IMR-90 (cell line): ENCODE measurements at regions not wholly inside any gene's neighbourhood (a gene's known extent, or its start where the extent isn't known, plus 50 kb on each side); places are given as distances from the start of the nearest gene placed in this dataset.
"Not testable (repeated sequence)": the region's sequence is repeated elsewhere in the genome, so short reads cannot be mapped to it uniquely, and the experiment has no call there.

Experiments used
- ATAC-seq: fragments of 200-7000 bp; cut with Tn5 transposase; 2 replicates; pipeline ENCODE4 v1.9.1; 2020; ENCODE audit warnings: low read depth, mild to moderate bottlenecking, moderate library complexity
- BruUV-seq: library from RNA; stranded (reverse); fragments of 400-500 nt; replicated peaks from 2 replicates; lab custom pipeline; 2021; lab: Mats Ljungman, UMichigan
- CTCF ChIA-PET: fragments of 300-600 bp; formaldehyde crosslinking; extraction: SDS; loops from one replicate; lab custom pipeline; 2021; ENCODE audit warnings: antibody characterized with exemption; lab: Yijun Ruan, JAX
- POLR2A ChIA-PET: fragments of 300-600 bp; sonication (Branson Sonifier 250); formaldehyde crosslinking; loops from one replicate; lab custom pipeline; 2022; ENCODE audit warnings: antibody characterized with exemption; ENCODE audit not compliant: unreplicated experiment; lab: Charles Lee
- DNase-seq: peaks from one replicate; pipeline ENCODE4 v3.0.0; 2013
- H2AFZ ChIP-seq: replicated peaks from 2 replicates; pipeline ENCODE3; 2013; ENCODE audit warnings: low read length, mild to moderate bottlenecking; ENCODE audit not compliant: poor library complexity
- H2AK5ac ChIP-seq: 2 replicates; pipeline ENCODE4 v1.6.1; 2013; ENCODE audit warnings: low read depth, low read length, inconsistent platforms
- H2AK9ac ChIP-seq: replicated peaks from 2 replicates; pipeline ENCODE3; 2013; ENCODE audit warnings: mild to moderate bottlenecking, low read depth, low read length, moderate library complexity; ENCODE audit not compliant: poor library complexity
- H2BK120ac ChIP-seq: 2 replicates; pipeline ENCODE4 v1.6.1; 2013; ENCODE audit warnings: low read depth, low read length, inconsistent platforms
- H2BK15ac ChIP-seq: 3 replicates; pipeline ENCODE4 v1.6.1; 2013; ENCODE audit warnings: low read depth, low read length, inconsistent platforms
- H2BK20ac ChIP-seq: 2 replicates; pipeline ENCODE4 v1.6.1; 2013; ENCODE audit warnings: low read depth, mild to moderate bottlenecking, inconsistent platforms, low read length, moderate library complexity
- H2BK5ac ChIP-seq: 2 replicates; pipeline ENCODE4 v1.6.1; 2013; ENCODE audit warnings: mild to moderate bottlenecking, low read depth, low read length, inconsistent platforms; ENCODE audit not compliant: poor library complexity, severe bottlenecking
- H3K14ac ChIP-seq: replicated peaks from 2 replicates; pipeline ENCODE4 v1.6.1; 2013; ENCODE audit warnings: low read depth, low read length, inconsistent platforms
- H3K18ac ChIP-seq: 2 replicates; pipeline ENCODE4 v1.6.1; 2013; ENCODE audit warnings: low read depth, low read length, control low read depth
- H3K23ac ChIP-seq: 2 replicates; pipeline ENCODE4 v1.6.1; 2013; ENCODE audit warnings: low read depth, low read length, inconsistent platforms
- H3K27ac ChIP-seq: 2 replicates; pipeline ENCODE4 v1.5.1; 2013; ENCODE audit warnings: mild to moderate bottlenecking, control low read depth, low read length; ENCODE audit not compliant: insufficient read depth
- H3K27me3 ChIP-seq: 2 replicates; pipeline ENCODE4 v1.6.1; 2013; ENCODE audit warnings: low read length; ENCODE audit not compliant: control insufficient read depth, insufficient read depth
- H3K36me3 ChIP-seq: 2 replicates; pipeline ENCODE4 v1.6.1; 2013; ENCODE audit warnings: low read length, mixed read lengths; ENCODE audit not compliant: control insufficient read depth, insufficient read depth
- H3K4ac ChIP-seq: 2 replicates; pipeline ENCODE4 v1.6.1; 2013; ENCODE audit warnings: low read depth, low read length, inconsistent platforms
- H3K4me1 ChIP-seq: 2 replicates; pipeline ENCODE4 v1.6.1; 2013; ENCODE audit warnings: low read length, mixed read lengths; ENCODE audit not compliant: control insufficient read depth, insufficient read depth
- H3K4me2 ChIP-seq: 2 replicates; pipeline ENCODE4 v1.6.1; 2013; ENCODE audit warnings: low read depth, mild to moderate bottlenecking, control low read depth, low read length, moderate library complexity
- H3K4me3 ChIP-seq: 2 replicates; pipeline ENCODE4 v1.5.1; 2013; ENCODE audit warnings: low read depth, mild to moderate bottlenecking, control low read depth, low read length, moderate library complexity; ENCODE audit not compliant: insufficient read depth
- H3K56ac ChIP-seq: 2 replicates; pipeline ENCODE4 v1.6.1; 2013; ENCODE audit warnings: low read length, inconsistent platforms; ENCODE audit not compliant: insufficient read depth; ENCODE audit errors: extremely low read depth
- H3K79me1 ChIP-seq, 2 experiments: 2 replicates each; pipeline ENCODE4 v1.6.1; 2013; ENCODE audit warnings: low read length in 2 of 2, inconsistent platforms in 1 of 2, low read depth in 1 of 2
- H3K9ac ChIP-seq: 2 replicates; pipeline ENCODE4 v1.6.1; 2013; ENCODE audit warnings: low read depth, low read length, control low read depth
- H3K9me1 ChIP-seq: 2 replicates; pipeline ENCODE4 v1.6.1; 2013; ENCODE audit warnings: low read length, inconsistent platforms; ENCODE audit not compliant: insufficient read depth
- H3K9me3 ChIP-seq: 2 replicates; pipeline ENCODE4 v1.6.1; 2013; ENCODE audit warnings: low read length; ENCODE audit not compliant: control insufficient read depth, insufficient read depth
- H4K20me1 ChIP-seq: 2 replicates; pipeline ENCODE4 v1.6.1; 2013; ENCODE audit warnings: low read length, inconsistent platforms; ENCODE audit not compliant: insufficient read depth
- H4K5ac ChIP-seq: 2 replicates; pipeline ENCODE4 v1.6.1; 2013; ENCODE audit warnings: mild to moderate bottlenecking, low read depth, low read length, control low read depth
- H4K8ac ChIP-seq, 2 experiments: 2 replicates each; pipeline ENCODE4 v1.6.1; 2013; ENCODE audit warnings: low read depth in 2 of 2, low read length in 2 of 2, control low read depth in 1 of 2, inconsistent platforms in 1 of 2
- H4K91ac ChIP-seq: 2 replicates; pipeline ENCODE4 v1.6.1; 2013; ENCODE audit warnings: low read depth, low read length, inconsistent platforms; ENCODE audit not compliant: insufficient read depth
- WGBS, 2 experiments: methylation state at CpG; one replicate each; pipeline versions ENCODE4 v1.1.5 to v1.1.7; 2013; ENCODE audit warnings: missing lambda C conversion rate in 2 of 2; ENCODE audit not compliant: insufficient read length in 1 of 2; ENCODE audit errors: extremely low coverage in 2 of 2; 5-methylcytosine and 5-hydroxymethylcytosine counted together
- dilution Hi-C: fragments of 300-500 bp; cut with HindIII; formaldehyde crosslinking; loops from one replicate; pipeline ENCODE4 v1.14.3; 2018; ENCODE audit warnings: low sequenced_read_pairs; ENCODE audit not compliant: unreplicated experiment
- in situ Hi-C: fragments of 300-500 bp; cut with MboI; formaldehyde crosslinking; loops from 3 replicates; pipeline ENCODE4 v1.14.3; 2019; ENCODE audit warnings: low sequenced_read_pairs, inconsistent platforms, mixed read lengths
- intact Hi-C: fragments of 100-400 bp; cut with micrococcal nuclease; formaldehyde crosslinking; loops from 2 replicates; pipeline ENCODE4 v1.10.0; 2022

DNA sequence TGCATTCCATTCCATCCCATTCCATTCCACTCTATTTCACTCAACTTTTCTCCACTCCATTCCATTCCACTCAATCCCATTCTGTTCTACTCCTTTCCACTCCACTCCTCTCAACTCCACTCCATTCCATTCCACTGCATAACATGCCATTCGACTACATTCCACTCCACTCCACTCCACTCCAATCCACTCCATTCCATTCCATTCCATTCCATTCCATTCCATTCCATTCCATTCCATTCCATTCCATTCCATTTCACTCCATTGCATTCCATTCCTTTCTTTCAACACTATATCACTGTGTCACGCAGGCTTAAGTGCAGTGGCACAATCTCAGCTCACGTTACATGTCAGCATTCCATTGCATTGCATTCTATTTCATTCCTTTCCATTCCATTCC is 1430.4 kb downstream of the TSPY10 start:
- ATAC-seq, dilution Hi-C loops, H3K9me3 ChIP-seq, intact Hi-C loops, H3K4me3 ChIP-seq, H2BK120ac ChIP-seq, H3K27ac ChIP-seq, H4K5ac ChIP-seq, H2BK5ac ChIP-seq, in situ Hi-C loops, H2AFZ ChIP-seq, H3K56ac ChIP-seq, H3K4me2 ChIP-seq, H2AK5ac ChIP-seq, H3K36me3 ChIP-seq, BruUV-seq, H2AK9ac ChIP-seq, H4K20me1 ChIP-seq, H3K23ac ChIP-seq, H3K14ac ChIP-seq, H3K9ac ChIP-seq, CTCF ChIA-PET, H3K79me1 ChIP-seq, H3K4ac ChIP-seq, H3K27me3 ChIP-seq, H3K4me1 ChIP-seq, H4K8ac ChIP-seq, DNase-seq, H3K18ac ChIP-seq, H2BK15ac ChIP-seq, H3K9me1 ChIP-seq, POLR2A ChIA-PET, H4K91ac ChIP-seq, H2BK20ac ChIP-seq: not testable (repeated sequence)
- WGBS, 2 experiments = no CpG with 5 or more reads among the region's 3 CpGs
